GM12891 (cell line): ENCODE measurements at regions not wholly inside any gene's neighbourhood (a gene's known extent, or its start where the extent isn't known, plus 50 kb on each side); places are given as distances from the start of the nearest gene placed in this dataset.
"Not testable (repeated sequence)": the region's sequence is repeated elsewhere in the genome, so short reads cannot be mapped to it uniquely, and the experiment has no call there.

Source experiments
- PAX5 ChIP-seq: IDR thresholded peaks from 2 replicates; pipeline ENCODE4 v1.6.1; 2011; ENCODE audit warnings: low read length, moderate library complexity, mild to moderate bottlenecking; ENCODE audit not compliant: insufficient read depth, severe bottlenecking
- POLR2A ChIP-seq: IDR thresholded peaks from 2 replicates; pipeline ENCODE4 v1.6.1; 2011; ENCODE audit warnings: low read depth, low read length, control low read depth
- POLR2AphosphoS5 ChIP-seq: IDR thresholded peaks from 2 replicates; pipeline ENCODE4 v1.6.1; 2011; ENCODE audit warnings: low read depth, low read length, control low read depth
- POU2F2 ChIP-seq: IDR thresholded peaks from 2 replicates; pipeline ENCODE4 v1.6.1; 2011; ENCODE audit warnings: low read depth, mild to moderate bottlenecking, control low read depth, low read length, moderate library complexity
- SPI1 ChIP-seq: IDR thresholded peaks from 2 replicates; pipeline ENCODE4 v1.6.1; 2011; ENCODE audit warnings: low read depth, low read length, control low read depth
- TAF1 ChIP-seq: IDR thresholded peaks from 2 replicates; pipeline ENCODE4 v1.6.1; 2011; ENCODE audit warnings: low read depth, low read length, control low read depth

GRCh38 chr10:78345515-78345914, 311.9 kb downstream of the RPS24 start:
- TF ChIP-seq POLR2AphosphoS5, TAF1, POLR2A, POU2F2, SPI1, PAX5: not testable (repeated sequence)
